ENCODE measurements at regions not wholly inside any gene's neighbourhood (a gene's known extent, or its start where the extent isn't known, plus 50 kb on each side); places are given as distances from the start of the nearest gene placed in this dataset.

DNA sequence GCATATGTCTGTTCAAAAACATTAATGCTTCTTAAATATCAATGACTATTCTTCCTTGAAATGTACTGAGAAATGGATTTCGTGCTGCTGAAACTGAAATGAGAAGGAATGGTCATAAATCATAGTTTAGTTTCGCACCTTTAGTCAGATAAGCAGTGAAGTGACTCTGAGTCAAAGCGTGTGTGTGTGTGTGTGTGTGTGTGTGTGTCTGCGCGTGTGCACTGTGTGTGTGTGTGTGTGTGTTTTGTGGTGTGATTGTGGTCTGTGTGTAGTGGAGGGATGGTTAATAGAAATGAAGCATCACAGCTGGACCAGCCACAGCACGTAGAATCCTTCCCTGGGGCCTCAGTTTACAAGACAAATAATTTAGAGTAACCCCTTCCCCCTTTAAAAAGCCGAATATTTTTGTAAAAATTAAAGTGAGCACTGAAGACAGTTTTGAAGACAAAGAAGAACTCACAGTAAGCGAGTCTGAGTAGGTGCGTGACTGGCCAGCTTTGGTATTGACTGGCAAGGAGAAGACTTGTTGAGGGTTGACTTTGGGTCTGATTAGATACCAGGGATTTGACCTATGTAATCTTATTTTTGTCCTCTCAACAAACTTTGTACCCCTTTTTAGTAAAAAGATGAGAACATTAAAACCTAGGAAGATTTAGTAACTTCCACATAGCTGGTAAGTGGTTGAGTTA is 202.0 kb upstream of the IL12A start:
- no peak for FAIRE-seq
- DNase-seq (ENCODE audit: extremely low spot score, insufficient read length, low read depth) = no peak

DNA sequence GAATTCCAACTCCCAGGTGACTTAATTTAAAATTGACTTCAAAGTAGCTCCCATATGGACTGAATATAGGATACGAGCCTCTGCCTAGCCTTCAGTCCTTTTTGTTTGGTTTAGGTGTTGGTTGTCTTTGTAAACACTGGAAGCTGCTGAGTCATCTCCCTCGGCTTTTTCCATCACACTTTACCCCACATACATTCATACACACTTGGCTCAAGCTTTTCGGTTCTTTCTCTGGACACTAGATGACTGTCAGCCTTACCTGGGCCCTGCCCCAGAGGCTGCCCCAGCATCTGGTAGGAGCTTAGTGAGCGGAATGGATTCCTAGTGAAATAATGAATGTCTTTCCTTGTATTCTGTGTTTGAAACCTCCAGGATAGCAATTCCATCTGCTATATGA is 201.5 kb upstream of the IL12A start:
- FAIRE-seq (no peak), DNase-seq (ENCODE audit: extremely low spot score, insufficient read length, low read depth) (no peak)

DNA sequence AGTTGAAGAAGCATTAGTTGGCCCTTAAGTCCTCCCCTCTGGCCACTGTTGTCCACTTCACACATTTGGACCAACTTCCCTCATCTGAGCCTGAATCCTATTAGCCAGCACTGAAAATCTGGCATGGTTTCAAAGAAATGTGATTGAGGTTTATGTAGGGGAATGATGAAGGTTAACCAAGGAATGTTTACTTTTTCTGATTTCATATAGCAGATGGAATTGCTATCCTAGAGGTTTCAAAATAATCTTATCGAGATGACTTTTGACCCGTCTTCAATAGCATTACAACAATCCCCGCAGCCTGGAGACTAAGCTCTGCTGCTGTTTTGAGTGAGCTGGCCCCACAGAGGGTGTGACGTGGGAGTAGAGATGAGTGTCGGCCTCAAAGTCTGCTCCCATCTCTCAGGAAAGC is 200.8 kb upstream of the IL12A start:
- FAIRE-seq = no peak
- no peak for DNase-seq (ENCODE audit: extremely low spot score, insufficient read length, low read depth)

DNA sequence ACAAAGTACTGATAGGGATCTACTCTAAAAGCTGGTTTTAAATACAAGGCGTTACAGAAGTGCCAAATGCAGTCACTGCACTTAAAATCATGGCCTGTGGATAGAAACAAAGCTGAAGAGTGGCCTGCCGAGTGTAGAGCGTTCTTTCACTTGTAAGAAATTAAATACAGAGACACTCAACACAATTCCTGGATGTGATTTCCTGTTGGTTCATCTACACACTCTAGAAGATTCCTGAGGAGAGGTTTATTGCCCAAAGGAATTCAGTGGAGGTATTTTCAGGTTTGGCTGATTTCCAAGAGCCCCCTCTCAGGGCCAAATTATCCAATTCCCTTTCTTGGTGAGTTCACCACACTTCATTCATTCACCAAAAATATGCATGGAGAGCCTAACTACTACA is 200.3 kb upstream of the IL12A start:
- DNase-seq (ENCODE audit: extremely low spot score, insufficient read length, low read depth) (no peak), FAIRE-seq (no peak)

DNA sequence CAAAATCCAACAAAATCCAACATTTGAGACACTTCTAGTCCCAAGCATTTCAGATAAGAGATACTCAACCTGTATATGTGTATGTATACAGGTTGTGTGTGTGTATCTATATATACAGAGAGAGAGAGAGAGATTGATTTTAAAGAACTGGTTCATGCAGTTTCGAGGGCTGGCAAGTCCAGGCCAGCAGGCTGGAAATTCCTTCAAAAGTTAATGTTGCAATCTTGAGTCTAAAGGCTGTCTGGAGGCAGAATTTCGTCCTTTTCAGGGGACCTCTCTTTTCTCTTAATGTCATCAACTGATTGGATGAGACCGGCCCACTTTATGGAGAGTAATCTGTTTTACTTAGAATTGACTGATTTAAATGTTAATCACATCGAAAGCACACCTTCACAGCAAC is 199.6 kb upstream of the IL12A start:
- no peak for DNase-seq (ENCODE audit: extremely low spot score, insufficient read length, low read depth)
- FAIRE-seq = no peak

DNA sequence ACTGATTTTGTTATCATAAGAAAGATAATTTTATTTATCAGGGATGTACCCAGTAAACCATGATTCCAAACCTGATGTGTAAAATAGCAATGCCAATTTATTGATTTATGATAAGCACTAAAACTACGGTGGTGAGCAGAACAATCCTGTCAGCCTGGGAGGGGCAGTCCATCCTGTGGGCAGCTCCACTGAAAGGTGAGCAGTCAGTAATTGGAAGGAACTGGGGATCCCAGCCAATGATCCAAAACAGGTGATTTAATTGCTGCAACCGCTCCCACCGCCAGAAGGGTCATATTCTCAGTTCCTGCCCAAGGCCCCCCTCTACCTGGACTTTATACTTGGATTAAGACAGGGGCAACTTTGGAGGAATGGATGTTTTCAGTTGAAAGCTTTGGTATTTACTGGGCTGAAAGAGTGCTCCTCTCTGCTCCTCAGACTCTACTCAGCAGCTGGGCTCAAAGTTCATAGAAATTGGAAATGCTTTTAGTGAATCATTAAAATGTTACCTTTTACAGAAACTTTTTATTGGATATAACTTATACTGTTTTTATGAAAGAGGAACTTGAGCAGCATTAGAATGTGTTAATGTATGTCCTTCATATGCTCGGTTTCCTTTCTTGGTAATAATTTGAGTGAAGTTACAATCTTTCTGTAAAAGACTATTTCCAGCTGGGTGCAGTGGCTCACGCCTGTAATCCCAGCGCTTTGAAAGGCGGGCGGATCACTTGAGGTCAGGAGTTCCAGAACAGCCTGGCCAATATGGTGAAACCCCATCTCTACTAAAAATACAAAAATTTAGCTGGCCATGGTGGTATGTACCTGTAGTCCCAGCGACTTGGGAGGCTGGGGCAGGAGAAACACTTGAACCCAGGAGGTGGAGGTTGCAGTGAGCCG is 198.6 kb upstream of the IL12A start:
- DNase-seq (ENCODE audit: extremely low spot score, insufficient read length, low read depth) (no peak), FAIRE-seq (no peak)

DNA sequence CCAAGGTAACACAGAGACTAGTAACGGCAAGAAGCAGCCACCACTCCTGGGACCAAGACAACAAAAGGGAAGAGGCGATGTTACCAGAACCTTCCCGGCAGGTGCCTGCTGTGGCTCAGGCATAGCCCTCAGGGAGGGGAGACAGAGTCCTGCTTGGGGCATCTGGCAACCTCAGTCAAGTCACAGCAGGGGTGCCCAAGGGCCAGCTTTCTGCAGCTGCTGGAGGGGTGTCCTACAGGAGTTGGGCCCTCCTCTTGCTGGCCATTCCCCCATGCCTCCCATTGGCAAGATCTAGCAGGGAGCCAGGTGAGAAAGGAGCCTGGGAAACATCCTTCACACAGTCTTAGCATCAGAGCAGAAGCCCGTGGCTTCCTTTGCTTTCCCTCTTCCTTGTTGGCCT is 197.3 kb upstream of the IL12A start:
- FAIRE-seq (no peak), DNase-seq (ENCODE audit: extremely low spot score, insufficient read length, low read depth) (no peak)

DNA sequence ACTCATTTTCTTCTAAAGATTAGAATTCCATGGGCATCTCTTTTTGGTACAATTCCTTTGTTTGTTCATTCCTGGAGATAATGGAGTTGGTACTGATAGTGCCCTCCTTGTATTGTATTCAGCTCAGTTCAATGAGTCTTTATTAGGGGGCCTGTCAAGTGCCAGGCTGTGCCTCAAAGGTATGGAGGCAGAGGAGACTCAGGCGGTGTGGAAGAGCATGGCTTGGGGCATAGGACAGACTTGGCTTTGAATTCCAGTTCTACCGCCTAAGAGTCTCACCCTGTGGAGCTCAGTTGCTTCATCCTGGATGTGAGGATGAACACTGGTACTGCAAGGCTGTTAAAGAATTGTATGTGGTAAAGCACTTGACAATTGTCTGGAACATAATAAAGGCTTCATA is 196.6 kb upstream of the IL12A start:
- DNase-seq (ENCODE audit: extremely low spot score, insufficient read length, low read depth) (no peak), FAIRE-seq (no peak)

DNA sequence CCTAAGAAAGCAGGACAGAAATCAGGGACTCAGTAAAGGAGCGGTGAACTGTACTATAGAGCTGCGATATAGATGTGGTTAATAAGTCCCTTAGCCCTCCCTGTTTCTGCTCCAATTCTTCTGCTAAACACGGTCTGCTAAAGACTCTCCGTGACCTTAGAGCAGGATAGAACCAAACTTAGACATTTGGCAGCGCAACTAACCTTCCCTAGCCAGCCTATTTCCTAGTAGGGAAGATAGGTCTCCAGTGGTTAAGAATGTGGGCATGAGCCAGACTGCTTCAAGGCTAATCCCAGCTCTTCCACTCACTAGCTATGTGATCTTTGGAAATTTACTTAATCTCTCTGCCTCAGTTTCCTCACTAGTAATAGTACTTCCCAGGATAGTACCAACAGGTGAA is 193.6 kb upstream of the IL12A start:
- FAIRE-seq = no peak
- no peak for DNase-seq (ENCODE audit: extremely low spot score, insufficient read length, low read depth)

DNA sequence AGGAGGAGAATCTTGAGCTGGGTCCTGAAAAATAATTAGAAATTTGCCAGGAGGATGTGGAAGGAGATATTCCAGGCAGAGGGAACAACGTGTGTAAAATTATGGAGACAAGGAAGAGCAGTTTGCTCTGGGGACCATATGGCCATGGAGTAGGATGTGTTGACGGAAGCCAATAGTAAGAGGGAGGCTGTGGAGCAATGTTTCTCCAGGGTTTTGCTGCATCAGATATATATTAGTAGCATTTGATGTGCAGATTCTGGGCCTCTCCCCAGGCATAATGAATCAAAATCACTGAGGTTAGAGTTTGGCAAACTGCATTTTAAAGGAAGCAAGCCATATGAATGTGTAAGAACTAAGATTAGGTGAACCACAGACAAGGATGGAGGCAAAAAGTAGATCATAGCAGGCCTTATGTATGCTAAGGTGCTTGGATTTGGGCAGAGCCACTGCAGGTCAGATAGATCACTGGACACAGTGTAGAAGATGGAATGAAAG is 192.9 kb upstream of the IL12A start:
- FAIRE-seq (no peak), DNase-seq (ENCODE audit: extremely low spot score, insufficient read length, low read depth) (no peak)

DNA sequence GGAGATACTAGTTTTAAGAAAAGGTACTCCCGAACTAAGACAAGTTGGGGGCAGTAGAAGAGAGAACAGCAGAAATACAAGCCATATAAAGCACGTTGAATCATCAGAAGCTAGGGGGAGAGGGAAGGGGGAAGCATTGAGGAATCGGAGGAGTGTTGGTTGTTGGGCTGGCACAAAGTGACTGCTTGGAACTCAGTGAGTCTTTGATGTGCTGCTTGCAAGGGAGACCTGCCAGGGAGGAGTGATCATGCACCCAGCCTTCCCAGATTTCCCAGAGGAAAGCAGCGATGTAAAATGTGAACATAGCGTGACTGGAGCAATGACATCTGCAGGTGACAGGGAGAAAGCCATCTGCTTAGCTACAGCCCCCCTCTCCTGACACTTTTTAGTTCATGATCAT is 192.4 kb upstream of the IL12A start:
- FAIRE-seq (no peak), DNase-seq (ENCODE audit: extremely low spot score, insufficient read length, low read depth) (no peak)

DNA sequence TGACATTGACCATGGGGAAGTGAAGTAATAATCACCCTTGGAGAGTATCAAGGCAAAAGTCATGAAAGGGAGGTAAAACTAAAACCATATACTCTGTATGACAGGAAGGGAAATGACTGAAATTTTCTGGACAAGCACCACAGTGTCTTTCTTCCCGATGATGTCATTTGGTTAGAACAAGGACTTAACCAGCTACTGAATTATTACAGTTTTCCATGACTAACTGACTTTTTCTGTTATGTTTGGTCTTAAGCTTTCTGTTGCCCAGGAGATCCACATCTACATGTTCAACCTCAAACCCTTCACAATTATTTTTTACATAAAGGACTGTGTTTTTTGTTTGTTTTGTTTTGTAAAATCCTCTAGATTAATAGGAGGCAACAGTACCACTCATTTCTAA is 191.9 kb upstream of the IL12A start:
- FAIRE-seq (no peak), DNase-seq (ENCODE audit: extremely low spot score, insufficient read length, low read depth) (no peak)

DNA sequence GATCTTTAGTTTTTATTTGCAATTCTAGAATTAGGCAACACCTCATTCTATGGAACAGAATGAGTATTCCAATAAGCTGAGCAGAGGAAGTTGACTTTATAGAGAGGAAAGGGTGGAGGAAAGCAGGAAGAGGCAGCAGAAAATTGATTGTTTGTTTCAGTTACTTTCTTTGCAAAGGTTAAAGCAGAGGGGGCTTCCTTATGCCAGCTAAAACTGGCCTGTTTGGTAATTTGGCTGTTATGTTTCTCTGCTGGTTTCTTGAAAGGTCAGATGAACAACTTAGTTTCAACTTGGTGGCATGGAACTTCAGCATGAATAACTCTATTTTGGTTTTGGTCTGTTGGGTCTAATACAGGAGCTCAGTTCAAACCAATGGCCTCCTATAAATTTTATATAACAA is 190.9 kb upstream of the IL12A start:
- FAIRE-seq (no peak), DNase-seq (ENCODE audit: extremely low spot score, insufficient read length, low read depth) (no peak)

DNA sequence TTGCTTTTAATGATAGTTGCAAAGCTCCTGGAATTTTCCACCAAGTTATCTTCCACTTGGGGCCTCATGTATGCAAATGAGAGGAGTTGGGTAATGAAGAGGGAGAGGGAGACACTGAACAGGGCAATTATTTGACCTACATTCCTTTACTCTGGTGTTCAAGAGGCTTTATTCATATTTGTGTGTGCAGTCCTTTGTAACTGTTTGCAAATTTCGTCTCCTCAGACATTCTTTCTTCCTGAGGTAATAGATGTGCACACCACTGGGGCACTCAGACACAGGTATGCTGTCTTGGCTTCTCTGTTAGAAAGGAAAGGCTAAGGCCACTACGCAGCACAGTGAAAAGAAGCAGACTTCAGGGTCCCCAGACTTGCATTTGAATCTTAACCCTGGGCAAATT is 189.7 kb upstream of the IL12A start:
- DNase-seq (ENCODE audit: extremely low spot score, insufficient read length, low read depth) = no peak
- no peak for FAIRE-seq

DNA sequence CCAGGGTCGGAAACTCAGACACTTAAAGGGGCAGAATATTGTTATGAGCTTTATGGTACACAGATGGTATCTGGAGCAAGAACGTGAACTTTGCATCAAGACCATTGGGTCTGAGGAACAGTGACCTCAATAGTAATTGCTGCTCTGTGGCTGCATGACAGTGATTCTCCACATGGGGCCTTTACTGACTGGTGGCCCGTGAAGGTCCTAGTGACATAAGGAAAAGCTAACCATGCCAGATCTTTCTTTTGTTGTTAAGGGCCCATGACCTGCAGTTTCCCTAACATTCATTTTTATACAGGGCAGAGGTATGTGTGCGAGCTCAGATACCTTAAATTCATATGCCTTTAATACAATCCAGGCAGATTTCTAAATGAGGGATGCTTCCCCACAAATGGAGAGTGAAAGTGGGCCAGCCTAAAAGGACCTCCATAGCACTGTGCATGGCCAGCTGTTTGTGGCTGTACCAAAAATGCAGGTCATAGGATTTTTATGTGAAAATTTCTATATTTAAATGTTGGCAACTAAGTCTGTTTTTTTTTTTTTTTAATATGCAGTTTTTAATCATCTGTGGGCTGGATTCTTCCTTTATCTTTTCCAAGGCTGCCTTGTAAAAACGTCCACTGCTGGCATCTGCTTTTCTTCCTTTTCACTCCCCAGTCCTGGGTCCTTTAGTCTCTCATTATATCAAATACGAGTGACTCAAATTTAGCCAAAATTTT is 188.0 kb upstream of the IL12A start:
- DNase-seq (ENCODE audit: extremely low spot score, insufficient read length, low read depth) (no peak), FAIRE-seq (no peak)

DNA sequence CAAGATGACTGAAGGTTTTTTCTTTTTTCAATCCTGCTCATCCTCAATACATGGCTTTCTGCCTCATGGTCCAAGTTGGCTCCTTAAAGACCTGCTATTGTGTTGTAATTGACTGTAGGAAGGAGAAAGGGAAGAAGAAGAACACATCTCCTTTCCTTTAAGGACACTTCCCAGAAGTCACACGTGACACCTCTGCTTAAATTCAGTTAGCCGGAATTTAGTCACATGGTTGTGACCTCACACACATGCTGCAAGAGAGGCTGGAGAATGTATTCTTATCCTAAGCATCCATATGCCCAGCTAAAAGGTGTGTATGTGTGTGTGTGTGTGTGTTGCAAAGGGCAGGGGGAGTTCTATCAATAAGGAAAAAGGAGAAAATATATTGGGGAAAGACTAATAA is 185.8 kb upstream of the IL12A start:
- FAIRE-seq (no peak), DNase-seq (ENCODE audit: extremely low spot score, insufficient read length, low read depth) (no peak)

DNA sequence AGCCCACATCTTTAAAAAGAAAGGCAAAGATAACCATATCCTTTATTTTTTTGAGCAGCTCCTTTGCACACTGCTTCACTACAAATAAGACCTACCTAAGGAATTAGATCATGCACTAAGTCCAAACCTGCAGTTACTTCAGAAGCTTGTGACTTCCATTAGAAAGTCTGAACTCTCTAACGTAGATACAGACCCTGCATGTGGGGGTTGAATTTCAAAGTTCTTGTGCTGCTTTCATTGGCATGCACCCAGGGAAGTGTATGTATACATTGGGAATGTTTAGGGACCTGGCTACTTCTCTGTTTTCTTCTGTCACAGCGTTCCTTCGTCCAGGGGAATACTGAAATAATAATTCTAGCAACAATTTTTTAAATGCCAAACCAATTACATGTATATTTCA is 185.2 kb upstream of the IL12A start:
- FAIRE-seq (no peak), DNase-seq (ENCODE audit: extremely low spot score, insufficient read length, low read depth) (no peak)

DNA sequence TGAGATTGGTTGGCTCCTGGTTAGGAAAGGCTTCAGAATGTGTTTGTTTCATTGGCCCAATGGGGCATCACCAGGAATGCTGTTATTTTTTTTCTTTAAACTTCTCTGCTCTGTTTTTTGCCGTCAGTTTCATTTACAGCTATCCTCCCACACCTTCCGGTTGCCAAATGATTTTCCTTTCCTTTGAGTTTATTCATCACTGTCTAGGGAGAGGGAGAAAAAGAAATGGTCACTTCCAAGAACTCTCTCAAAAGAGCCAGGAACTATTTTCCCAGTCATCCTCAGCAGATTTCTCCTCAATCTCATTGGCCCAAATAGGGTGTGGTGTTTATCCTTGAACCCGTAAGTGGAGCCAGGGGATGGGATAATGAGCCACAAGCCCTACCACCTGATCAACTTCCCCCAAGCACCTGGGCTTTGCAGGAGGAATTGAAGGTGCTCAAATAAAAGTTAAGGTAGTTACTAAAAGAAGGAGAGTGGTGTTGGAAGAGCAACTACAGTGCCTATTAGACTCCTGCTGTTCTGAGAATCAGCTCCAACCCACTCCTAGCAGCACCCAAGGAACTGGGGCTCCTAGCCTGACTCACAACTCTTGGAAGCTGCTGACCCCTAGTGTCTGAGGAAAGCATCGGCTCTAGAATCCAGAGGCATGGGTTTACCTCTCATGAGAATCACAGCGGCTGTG is 183.8 kb upstream of the IL12A start:
- FAIRE-seq = peak; percentile 88

DNA sequence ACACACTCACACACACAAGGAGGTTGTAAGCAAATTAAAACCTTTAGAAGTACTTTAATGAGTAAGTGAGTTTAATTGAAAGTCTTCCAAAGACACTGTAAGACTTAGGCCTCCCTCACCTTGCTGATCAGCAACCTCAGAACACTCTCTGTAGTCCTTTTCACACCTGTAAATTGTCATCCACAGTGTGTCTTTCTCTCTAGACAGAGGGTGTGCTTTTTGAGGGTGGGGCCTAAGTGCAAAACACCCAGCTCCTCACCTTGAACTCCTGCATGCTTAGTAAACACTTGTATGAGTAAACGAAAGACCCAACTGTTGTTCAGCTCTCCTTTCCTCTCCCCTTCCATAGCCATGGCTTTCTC is 183.2 kb upstream of the IL12A start:
- DNase-seq (ENCODE audit: extremely low spot score, insufficient read length, low read depth) (no peak), FAIRE-seq (no peak)

More for the DNA sequence above, 183.8 kb upstream of the IL12A start:
- peak; percentile 29 for DNase-seq (ENCODE audit: extremely low spot score, insufficient read length, low read depth)

DNA sequence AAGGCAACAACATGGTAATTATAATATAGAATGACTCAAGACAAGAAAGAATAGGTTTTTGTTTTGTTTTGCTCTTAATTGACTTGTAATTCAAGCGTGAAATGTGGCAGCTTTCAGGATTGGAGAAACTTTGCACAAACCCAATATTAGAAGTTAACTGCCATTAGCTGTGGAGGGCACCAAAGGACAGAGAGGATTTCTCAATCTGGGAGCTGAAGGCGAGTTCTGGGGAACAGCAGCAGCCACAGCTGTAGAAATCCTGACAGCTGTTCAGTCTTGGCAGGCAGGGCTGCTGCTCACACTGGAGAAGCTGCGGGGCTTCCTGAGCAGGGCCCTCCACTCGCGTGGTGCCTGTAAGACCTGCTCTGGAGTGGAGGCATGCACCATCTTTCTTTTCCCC is 182.2 kb upstream of the IL12A start:
- DNase-seq (ENCODE audit: extremely low spot score, insufficient read length, low read depth) (no peak), FAIRE-seq (no peak)
